SIG-M5 (cell line): ENCODE measurements at regions not wholly inside any gene's neighbourhood (a gene's known extent, or its start where the extent isn't known, plus 50 kb on each side); places are given as distances from the start of the nearest gene placed in this dataset.
"Not testable (repeated sequence)": the region's sequence is repeated elsewhere in the genome, so short reads cannot be mapped to it uniquely, and the experiment has no call there.

ENCODE experiments used
- DNase-seq: peaks from one replicate; lab custom pipeline; 2025; lab: John Stamatoyannopoulos, UW

- DNase-seq: no peak
Observed at GRCh38 chr1:224061436-224061835, 52.5 kb upstream of the FBXO28 start.

DNA sequence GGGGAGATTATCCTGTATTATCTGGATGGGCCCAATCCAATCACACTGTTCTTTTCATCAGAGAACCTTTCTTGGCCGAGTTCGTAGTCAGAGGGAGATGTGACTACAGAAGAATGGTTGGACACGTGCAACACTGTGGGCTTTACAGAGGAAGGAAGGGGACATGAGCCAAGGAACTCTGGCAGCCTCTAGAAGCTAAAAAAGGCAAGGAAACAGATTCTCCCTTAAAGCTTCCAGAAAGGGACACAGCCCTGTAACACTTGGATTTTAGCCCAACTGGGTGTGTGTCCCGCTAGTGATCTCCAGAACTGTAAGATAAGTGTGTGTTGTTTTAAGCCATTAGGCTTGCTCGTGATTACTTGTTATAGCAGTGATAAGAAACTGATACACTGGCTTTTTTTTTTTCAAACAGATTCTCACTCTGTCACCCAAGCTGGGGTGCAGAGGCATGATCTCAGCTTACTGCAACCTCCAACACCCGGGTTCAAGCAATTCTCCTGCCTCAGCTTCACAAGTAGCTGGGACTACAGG is 53.9 kb upstream of the FBXO28 start:
- no peak for DNase-seq

DNA sequence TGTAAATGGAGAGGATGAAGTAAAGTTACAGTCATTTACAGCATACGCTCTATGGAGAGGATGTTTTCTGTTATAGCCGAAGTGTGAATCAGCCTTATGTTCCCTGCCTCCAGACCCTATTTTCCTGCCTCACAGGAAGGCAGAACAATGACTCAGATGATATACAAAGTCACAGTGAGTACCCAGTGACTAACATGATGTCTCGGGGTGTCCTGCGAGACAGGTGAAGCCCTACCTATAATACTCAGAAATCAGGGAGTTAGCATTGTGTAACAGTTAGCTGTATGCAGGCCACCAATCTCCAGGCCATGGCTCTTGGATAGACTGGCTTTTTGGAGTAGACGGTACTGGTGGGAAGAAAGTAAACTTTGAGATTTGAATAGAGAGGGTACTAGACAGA is 55.6 kb upstream of the FBXO28 start:
- no peak for DNase-seq

DNA sequence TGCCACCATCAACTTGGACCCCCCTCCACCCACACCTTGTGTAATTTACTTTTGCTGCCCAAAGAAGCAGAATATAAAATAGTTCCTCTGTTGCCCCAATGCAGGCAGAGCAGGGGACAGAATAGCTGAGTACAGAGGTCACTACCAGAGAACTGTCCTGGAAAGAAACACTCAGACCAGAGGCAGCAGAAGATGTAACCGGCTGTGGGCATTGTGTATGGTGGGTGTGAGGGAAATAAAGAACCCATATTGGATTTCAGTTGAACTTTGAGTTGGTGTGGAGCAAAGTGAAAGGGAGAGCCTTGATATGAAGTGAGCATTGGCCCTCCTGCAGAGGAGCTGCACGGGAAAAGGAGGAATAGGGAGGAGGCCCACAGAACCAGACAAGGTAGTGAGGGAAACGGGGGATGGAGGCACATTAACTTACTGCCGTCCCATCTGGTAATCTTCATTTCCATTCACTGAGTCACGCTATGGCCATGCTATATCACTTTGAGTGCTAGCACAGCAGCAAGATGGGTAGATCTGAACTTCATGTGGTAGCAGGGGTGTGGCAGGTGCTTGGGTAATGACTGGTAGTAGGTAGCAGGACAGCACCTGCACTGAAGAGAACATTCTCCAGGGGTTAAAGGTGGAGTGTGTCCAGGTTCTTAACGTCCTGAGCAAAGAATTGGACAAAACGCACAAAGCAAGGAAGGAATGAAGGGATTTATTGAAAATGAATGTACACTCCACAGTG is 56.3 kb upstream of the FBXO28 start:
- no peak for DNase-seq

- no peak for DNase-seq
Observed at GRCh38 chr1:224054611-224055010, 59.3 kb upstream of the FBXO28 start.

DNA sequence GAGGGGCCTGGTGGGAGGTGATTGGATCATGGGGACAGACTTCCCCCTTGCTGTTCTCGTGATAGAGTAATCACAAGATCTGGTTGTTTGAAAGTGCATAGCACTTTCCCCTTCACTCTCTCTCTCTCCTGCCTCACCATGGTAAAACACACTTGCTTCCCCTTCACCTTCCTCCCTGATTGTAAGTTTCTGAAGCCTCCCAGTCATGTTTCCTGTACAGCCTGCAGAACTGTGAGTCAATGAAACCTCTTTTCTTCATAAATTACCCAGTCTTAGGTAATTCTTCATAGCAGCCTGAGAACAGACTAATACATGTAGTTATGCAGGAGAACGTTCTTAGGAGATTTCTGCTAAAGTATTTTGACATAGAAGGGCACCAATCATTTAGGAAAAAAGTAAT is 59.9 kb upstream of the FBXO28 start:
- DNase-seq: no peak

DNA sequence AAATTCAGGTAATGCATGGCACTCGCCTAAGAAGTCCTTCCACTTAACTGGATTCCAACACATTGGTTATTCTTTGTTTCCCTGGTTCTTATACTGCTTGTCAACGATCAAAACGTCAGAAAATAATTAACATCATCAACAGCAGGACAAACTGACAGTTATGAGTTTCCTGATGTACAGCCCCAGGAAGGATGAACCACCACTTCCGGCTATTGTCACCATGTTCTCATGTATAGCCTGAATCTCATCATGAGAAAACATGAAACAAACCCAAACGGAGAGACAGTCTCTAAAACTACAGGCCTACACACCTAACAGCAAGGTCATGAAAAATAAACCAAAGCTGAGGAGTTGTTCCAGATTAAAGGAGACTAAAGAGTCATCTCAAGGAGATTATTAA is 60.5 kb upstream of the FBXO28 start:
- DNase-seq: no peak

DNA sequence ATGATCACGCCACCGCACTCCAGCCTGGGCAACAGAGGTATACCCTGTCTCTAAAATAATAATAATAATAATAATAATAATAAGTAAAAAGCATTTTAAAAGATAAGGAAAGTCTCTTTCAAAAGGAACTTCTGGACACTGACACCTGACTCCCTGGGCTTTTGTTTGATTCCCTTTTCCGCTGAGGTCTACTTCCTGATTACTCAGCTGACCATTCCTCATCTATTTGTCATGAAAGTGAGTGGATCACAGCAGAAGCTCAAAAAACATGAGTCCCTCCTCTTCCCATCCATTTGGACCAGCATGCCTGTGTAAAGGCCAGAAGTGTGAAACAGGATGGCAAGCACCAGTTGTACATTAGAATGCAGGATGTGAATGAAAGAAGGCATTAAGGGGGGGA is 61.1 kb upstream of the FBXO28 start:
- DNase-seq: no peak

DNA sequence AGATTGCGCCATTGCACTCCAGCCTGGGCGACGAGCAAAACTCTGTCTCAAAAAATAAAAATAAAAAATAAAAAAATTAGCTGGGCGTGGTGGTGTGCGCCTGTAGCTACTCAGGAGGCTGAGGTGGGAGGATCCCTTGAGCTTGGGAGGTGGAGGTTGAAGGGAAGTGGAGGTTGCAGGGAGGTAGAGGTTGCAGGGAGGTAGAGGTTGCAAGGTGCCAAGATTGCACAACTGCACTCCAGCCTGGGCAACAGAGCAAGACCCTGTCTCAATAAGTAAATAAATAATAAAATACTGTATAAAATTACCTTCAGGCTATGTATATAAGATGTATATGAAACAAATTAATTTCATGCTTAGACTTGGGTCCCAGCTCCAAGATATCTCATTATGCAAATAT is 62.1 kb upstream of the FBXO28 start:
- DNase-seq: not testable (repeated sequence)

DNA sequence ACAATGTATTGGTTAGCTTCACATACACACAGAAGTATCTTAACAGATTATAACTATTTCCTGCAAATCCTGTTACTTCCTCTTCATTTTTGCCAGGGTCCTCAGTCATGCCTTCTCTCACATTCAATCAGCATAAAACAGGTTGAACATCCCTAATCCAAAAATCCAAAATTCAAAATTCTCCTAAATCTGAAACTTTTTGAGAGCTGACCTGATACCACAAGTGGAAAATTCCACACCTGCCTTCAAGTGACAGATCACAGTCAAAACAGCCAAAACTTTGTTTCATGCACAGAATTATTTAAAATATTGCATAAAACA is 62.9 kb upstream of the FBXO28 start:
- DNase-seq: no peak

DNA sequence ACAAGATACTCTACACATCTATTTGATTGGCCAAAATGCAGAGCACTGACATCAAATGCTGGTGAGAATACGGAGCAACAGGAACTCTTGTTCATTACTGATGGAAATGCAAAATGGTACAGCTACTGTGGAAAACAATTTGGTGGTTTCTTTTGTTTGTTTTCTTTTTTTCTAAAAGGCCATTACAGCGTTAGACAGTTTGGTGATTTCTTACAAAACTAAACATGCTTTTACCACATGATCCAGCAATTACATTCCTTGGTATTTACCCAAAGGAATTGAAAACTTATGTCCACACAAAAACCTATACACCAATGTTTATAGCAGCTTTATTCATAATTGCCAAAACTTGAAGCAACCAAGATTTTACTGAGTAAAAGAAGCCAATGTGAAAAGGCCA is 66.4 kb upstream of the FBXO28 start:
- DNase-seq: no peak

DNA sequence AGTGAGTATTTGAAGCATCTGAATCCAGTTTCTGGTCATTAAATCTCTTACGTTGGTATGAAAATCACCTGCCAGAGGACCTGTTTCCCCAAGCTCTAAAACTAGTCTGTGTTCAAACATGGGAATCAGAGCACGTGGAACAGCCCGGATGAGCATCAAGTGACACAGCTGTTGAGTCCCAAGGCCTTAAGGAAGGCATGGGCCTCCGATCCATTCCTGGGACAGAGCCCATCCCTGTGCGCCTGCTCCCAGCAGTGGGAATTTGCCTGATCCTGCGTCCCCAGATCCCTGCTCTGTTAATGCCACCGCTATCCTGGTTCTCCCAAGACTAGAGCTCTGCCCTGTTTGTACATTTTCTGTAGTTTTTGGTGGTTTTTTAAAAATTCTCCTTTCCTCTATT is 68.4 kb upstream of the FBXO28 start:
- DNase-seq: no peak

- no peak for DNase-seq
Observed at GRCh38 chr1:224044420-224044819, 69.5 kb upstream of the FBXO28 start.

- DNase-seq: no peak
Observed at GRCh38 chr1:224042557-224043118, 71.3 kb upstream of the FBXO28 start.

DNA sequence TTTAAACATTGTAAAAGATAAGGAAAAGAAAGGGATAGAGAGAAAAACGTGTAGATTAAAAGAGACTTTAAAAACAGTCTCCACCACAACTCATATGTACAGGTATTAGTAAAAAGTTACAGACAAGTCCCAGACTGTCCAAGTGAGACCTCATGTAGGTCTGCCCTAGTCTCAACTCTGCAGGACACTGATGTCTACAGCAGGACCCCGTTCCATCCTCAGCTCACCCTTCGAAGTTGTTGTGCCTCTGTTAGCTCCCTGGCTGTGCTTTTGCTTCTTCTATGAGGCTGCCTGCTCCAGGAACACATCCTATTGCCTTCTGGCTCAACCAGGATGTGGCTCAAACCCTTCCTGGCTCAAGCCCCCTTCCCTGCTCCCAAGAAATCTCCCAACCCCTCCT is 72.9 kb upstream of the FBXO28 start:
- DNase-seq: no peak

DNA sequence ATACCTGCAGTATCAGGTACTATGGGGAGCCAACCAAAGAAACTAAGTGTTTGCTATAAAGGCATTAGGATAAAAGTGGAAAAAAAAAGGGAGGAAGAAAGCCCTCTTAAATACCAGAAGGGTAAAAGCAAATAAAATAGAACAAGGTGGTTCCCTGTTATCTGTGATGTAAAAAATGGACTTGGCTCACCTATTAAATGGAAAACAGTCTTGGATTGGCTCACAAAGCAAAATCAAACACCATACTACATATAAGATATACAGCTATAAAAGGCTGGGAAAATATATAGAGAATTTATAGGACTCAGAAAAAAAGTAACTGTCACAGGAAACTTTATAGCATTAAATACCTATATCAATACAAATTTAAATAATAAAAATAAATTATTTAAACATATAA is 73.5 kb upstream of the FBXO28 start:
- not testable (repeated sequence) for DNase-seq

DNA sequence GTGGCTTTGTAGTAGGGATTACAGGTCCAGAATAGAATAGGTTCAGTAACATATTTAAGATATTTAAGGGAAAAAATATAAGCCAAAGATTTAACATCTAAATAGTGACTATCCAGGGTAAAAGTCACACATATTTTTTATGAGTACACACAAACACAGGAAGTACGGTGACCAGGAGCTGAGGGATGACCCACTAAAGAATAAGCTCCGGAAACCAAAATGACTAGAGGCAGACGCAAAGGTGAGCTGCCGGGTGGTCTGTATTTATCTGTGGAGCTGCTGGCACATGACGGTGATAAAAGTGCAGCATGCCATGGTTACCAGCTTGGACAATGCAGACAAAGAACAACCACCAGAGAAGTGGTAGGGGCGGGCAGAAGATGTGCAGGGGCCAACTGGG is 73.9 kb upstream of the FBXO28 start:
- DNase-seq: not testable (repeated sequence)

DNA sequence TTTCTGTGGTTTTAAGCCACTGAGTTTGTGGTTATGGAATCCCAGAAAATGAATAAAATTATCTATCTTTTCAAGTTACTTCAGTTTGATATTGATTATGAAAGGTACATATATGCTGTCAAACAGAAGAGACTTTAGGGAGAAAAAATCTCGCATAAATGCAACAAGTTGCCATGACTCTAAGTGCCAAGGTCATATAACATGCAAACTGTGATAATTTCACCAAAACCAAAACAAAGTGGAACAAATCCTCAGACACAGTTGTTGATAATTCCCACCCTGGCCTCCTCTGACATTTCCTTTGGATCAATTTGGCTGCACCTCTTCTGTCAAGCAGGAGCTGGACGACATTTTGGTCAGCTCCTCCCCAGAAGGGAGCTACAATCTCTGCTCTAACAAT is 75.1 kb upstream of the FBXO28 start:
- DNase-seq: not testable (repeated sequence)

DNA sequence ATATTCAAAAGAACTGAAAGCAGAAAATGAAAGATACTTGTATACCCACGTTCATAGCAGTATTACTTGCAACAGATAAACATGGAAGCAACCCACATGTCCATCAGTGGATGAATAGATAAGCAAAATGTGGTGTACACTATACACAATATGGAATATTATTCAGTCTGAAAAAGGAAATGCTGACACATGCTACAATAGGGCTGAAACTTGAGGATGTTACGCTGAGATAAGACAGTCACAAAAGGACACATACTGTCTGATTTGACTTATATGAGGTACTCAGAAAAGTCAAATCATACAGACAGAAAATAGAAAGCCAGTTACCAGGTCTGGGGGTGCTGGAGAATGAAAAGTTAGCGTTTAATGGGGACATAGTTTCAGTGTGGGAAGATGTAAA is 76.5 kb upstream of the FBXO28 start:
- not testable (repeated sequence) for DNase-seq

DNA sequence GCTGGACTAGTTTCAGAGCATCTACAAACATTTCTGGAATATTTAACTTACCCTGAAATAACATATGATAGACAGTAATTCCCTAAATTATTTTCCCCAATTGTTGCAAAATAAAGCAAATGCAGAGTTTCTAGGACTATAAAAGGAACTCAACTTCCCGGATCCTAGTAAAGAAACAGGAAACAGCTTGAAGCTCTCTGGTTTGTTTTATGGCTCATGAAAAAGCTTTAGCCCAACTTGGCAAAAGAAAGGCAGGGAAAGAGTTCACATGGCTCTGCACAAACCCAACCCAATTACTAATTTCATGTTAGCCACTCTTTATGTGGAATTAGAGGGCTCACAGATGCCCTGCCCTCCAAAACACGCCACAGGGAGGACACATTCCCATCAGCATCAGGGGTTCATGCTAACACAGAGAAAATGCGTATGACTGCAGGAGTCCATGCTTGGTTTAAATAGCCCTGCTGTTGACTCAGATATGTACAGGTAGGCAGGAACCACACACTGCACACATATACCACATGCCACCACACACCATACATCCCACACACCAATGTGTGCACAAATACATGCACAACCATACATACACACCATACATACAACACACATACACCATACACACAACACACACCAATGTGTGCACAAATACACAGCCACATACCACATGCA is 81.2 kb upstream of the FBXO28 start:
- not testable (repeated sequence) for DNase-seq

DNA sequence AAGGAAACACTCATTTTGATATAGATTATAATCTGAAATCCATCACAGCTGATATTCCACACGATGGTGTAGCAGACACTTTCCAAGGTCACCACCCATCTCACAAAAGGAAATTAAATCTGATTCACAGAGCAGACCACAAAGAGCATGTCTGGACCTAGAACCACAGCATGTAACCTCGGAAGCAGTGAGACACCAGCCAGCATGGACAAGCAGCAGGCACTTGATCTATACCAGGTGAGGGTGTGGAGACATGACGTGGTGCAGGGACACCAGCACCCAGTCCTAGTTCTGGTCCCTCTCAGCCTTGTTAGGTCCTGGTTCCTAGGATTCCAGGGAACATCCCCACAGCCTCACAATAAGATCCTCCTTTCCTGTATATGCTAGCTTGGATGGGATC is 81.9 kb upstream of the FBXO28 start:
- DNase-seq: not testable (repeated sequence)

DNA sequence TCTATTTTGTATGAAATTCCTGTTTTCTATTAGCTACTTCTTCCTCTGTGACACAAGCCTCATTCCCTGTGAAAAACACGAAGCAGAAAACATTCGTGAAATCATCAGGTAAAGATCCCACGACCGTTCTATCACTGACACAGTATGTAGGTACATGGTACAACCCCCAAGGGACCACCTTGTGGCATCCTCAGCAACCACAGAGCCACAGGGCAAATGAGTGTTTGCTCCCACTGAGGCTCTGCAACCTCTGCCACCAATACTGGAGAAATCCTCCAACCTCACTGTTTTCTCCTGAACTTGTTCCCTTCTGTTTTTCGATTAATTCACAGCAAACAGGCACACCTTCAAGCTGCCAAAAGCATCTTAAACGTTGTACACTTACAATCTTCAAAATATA is 83.7 kb upstream of the FBXO28 start:
- DNase-seq: not testable (repeated sequence)

DNA sequence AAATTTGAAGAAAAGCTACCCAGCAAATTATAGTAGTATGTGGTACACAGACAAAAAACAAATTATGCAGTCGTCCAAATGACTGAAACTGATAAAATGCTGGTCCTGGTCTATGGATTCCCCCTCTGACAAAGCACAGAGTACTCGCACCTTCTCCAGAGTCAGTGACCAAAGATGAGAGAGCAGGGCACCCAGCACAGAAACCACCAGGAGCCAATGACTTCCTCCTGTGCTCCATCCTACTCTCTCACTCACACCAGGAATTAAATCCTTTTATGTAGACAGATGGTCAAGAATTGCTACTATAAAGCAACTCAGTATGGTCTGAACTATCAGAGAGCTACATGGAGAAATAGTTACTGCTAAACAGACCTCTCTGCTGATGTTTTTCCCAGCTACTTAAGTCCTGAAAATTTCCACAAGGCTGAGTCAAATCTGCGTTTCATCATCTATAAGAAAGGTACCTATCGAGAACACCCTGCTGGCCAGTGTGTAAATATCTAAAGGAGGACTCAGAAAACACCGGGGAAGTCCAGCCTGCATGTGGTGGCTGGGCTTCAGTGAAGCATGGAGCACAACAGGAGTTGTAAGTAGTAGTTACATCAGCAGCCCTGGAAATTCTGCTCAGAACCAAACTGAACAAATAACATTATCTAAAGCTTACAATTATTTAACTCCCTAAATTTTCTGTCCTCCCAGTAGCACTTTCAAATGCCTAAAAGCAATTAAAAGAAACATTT is 84.5 kb upstream of the FBXO28 start:
- DNase-seq: not testable (repeated sequence)
